ENCODE measurements at regions not wholly inside any gene's neighbourhood (a gene's known extent, or its start where the extent isn't known, plus 50 kb on each side); places are given as distances from the start of the nearest gene placed in this dataset.

GRCh38 chr2:59787095-59787494 is 766.4 kb downstream of the BCL11A start:
- TF ChIP-seq CTCF (IDR thresholded peaks at IDR 0.05), result no peak
- no peak for TF ChIP-seq POLR2A (IDR thresholded peaks at IDR 0.05)

Data from Peyer's patch (tissue), 4 donors.